GM18867 (cell line): ENCODE measurements at regions not wholly inside any gene's neighbourhood (a gene's known extent, or its start where the extent isn't known, plus 50 kb on each side); places are given as distances from the start of the nearest gene placed in this dataset.

Experiments used
- ATAC-seq: cut with Tn5 transposase; IDR thresholded peaks from one replicate; pipeline ENCODE4 v1.9.1; 2021; ENCODE audit warnings: mild to moderate bottlenecking, moderate library complexity; ENCODE audit not compliant: unreplicated experiment

- ATAC-seq, result no peak
Measured at GRCh38 chr9:87148331-87149104, 201.2 kb upstream of the GAS1 start.

GRCh38 chr9:87149799-87150198 lies 202.5 kb upstream of the GAS1 start:
- ATAC-seq, result no peak

GRCh38 chr9:87152256-87152655 lies 204.9 kb upstream of the GAS1 start:
- ATAC-seq, result no peak

GRCh38 chr9:87156247-87156646 lies 208.9 kb upstream of the GAS1 start:
- no peak for ATAC-seq

- no peak for ATAC-seq
Measured at GRCh38 chr9:87157366-87158031, 210.2 kb upstream of the GAS1 start.

- no peak for ATAC-seq
Measured at GRCh38 chr9:87158765-87159164, 211.5 kb upstream of the GAS1 start.

- ATAC-seq, result no peak
Measured at GRCh38 chr9:87160148-87161102, 213.1 kb upstream of the GAS1 start.

GRCh38 chr9:87167161-87167560 lies 219.9 kb upstream of the GAS1 start:
- ATAC-seq, result no peak

- no peak for ATAC-seq
Measured at GRCh38 chr9:87167582-87167981, 220.3 kb upstream of the GAS1 start.

- ATAC-seq, result no peak
Measured at GRCh38 chr9:87178302-87178701, 231.0 kb upstream of the GAS1 start.

GRCh38 chr9:87179553-87180340 lies 232.4 kb upstream of the GAS1 start:
- no peak for ATAC-seq

- ATAC-seq, result no peak
Measured at GRCh38 chr9:87180361-87180760, 233.1 kb upstream of the GAS1 start.

- no peak for ATAC-seq
Measured at GRCh38 chr9:87180841-87181240, 233.5 kb upstream of the GAS1 start.

- ATAC-seq, result peak; percentile 55
Measured at GRCh38 chr9:87181670-87182069, 234.4 kb upstream of the GAS1 start.

- no peak for ATAC-seq
Measured at GRCh38 chr9:87184956-87185642, 237.8 kb upstream of the GAS1 start.

GRCh38 chr9:87187656-87188055 lies 240.3 kb upstream of the GAS1 start:
- no peak for ATAC-seq

- ATAC-seq, result no peak
Measured at GRCh38 chr9:87189006-87189405, 241.7 kb upstream of the GAS1 start.

- ATAC-seq, result no peak
Measured at GRCh38 chr9:87193151-87193550, 245.8 kb upstream of the GAS1 start.

GRCh38 chr9:87193925-87194868 lies 246.9 kb upstream of the GAS1 start:
- no peak for ATAC-seq
